ENCODE measurements at regions not wholly inside any gene's neighbourhood (a gene's known extent, or its start where the extent isn't known, plus 50 kb on each side); places are given as distances from the start of the nearest gene placed in this dataset.

DNA sequence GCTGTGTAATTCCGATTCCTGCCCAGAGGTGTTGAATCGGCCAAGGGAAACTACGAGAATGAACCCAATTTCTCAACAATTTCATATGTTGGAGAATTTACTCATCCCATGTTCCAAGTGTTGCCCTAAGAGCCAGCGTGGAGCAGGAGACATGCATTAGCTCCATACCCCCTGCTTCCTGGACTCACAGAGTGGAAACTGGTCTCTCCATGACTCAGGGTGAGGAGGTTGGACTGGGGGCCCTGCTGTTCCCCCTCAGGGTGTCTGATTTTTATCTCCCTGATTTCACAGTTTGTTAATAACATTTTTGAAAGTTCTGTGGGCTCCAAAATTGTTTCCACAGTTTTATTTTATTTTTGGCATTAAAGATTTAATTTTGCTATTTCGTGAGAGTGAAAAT is 183.0 kb upstream of the SFRP2 start:
- no peaks in the 10 kb centered on the region for H3K27me3 ChIP-seq
- H3K9me3 ChIP-seq: no peaks in the 10 kb centered on the region
- H3K27ac ChIP-seq: no peak overlapping the region
- intact Hi-C loops (cut with DNase I): no loop called here
- H3K9ac ChIP-seq (ENCODE audit: low read depth in 2 of 2, low read length in 2 of 2): no peak overlapping the region
- no peaks in the 10 kb centered on the region for H3K4me1 ChIP-seq
- H3K4me3 ChIP-seq: no peak overlapping the region
- H3K36me3 ChIP-seq: no peaks in the 10 kb centered on the region
- DNase-seq: no peak
- TF ChIP-seq, protein P1, sequence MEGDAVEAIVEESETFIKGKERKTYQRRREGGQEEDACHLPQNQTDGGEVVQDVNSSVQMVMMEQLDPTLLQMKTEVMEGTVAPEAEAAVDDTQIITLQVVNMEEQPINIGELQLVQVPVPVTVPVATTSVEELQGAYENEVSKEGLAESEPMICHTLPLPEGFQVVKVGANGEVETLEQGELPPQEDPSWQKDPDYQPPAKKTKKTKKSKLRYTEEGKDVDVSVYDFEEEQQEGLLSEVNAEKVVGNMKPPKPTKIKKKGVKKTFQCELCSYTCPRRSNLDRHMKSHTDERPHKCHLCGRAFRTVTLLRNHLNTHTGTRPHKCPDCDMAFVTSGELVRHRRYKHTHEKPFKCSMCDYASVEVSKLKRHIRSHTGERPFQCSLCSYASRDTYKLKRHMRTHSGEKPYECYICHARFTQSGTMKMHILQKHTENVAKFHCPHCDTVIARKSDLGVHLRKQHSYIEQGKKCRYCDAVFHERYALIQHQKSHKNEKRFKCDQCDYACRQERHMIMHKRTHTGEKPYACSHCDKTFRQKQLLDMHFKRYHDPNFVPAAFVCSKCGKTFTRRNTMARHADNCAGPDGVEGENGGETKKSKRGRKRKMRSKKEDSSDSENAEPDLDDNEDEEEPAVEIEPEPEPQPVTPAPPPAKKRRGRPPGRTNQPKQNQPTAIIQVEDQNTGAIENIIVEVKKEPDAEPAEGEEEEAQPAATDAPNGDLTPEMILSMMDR (IDR thresholded peaks at IDR 0.05): no peak

DNA sequence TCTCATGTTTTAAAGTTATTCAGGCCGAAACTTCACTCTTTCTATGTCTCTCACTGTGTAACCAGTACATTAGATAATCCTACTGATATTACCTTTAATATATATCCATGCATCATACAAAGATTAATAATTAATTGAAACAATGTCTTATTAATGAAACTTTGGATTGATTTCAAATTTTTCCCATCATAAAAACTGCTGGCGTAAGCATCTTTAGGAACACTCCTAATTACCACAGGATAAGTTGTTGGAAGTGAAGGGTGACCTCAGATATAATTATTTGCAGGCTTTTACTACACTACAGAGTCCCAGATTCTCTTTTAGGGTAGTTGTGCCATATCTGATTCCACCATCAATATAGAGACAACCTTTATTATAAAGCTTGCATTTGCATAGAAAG is 181.3 kb upstream of the SFRP2 start:
- Histone ChIP-seq H3K36me3 (no peaks in the 10 kb centered on the region), H3K9ac (ENCODE audit: low read depth in 2 of 2, low read length in 2 of 2) (no peak overlapping the region), H3K4me1 (no peaks in the 10 kb centered on the region), H3K27ac (no peak overlapping the region), H3K9me3 (no peaks in the 10 kb centered on the region), H3K4me3 (no peak overlapping the region), H3K27me3 (no peaks in the 10 kb centered on the region)
- intact Hi-C loops (cut with DNase I): no loop called here
- TF ChIP-seq, protein P1 (IDR thresholded peaks at IDR 0.05): no peak
- DNase-seq: no peak

DNA sequence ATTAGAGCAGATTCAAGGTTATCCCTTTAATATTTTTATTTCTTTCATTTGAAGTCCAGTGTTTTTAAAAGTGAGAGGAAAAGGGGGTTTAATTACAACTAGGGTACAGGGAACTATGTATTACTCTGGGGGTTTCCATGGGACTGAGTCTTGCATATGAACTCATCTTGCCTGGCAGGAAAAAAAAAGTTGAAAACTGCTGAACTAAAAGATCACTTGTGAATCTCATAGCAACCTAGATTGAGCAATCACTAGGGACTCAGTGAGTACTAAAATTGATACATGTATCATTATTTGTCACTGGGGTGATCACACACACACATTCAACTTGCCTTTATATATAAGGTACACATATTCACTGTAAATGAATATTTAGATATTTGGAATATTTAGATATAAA is 180.7 kb upstream of the SFRP2 start:
- Histone ChIP-seq H3K4me1 (no peaks in the 10 kb centered on the region), H3K27ac (no peak overlapping the region), H3K36me3 (no peaks in the 10 kb centered on the region), H3K9ac (ENCODE audit: low read depth in 2 of 2, low read length in 2 of 2) (no peak overlapping the region), H3K27me3 (no peaks in the 10 kb centered on the region), H3K4me3 (no peak overlapping the region), H3K9me3 (no peaks in the 10 kb centered on the region)
- TF ChIP-seq, protein P1 (IDR thresholded peaks at IDR 0.05): no peak
- intact Hi-C loops (cut with DNase I): no loop called here
- no peak for DNase-seq

DNA sequence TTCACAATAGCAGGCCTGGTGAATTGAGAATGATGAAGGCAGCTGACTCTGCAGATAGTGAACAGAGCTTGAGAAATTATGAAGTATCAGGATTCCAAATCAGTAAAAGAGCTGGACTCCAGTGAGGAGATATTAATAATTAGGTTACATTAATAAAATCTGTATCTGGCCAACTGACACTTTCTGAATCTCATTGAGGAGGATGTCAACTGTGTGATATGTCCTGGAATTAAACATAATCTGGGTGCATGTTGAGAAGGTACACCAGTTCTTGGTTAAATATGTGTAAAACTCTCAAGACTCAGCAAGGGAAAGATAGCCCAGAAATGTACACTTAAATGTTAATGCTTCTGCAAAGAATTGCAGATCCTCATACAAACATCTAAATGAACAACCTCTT is 177.8 kb upstream of the SFRP2 start:
- no peak overlapping the region for H3K9ac ChIP-seq (ENCODE audit: low read depth in 2 of 2, low read length in 2 of 2)
- H3K36me3 ChIP-seq: no peaks in the 10 kb centered on the region
- no peak overlapping the region for H3K27ac ChIP-seq
- no peaks in the 10 kb centered on the region for H3K9me3 ChIP-seq
- no peak for DNase-seq
- H3K4me1 ChIP-seq: no peaks in the 10 kb centered on the region
- TF ChIP-seq, protein P1 (IDR thresholded peaks at IDR 0.05): no peak
- no peak overlapping the region for H3K4me3 ChIP-seq
- intact Hi-C loops (cut with DNase I): no loop called here
- H3K27me3 ChIP-seq: no peaks in the 10 kb centered on the region

DNA sequence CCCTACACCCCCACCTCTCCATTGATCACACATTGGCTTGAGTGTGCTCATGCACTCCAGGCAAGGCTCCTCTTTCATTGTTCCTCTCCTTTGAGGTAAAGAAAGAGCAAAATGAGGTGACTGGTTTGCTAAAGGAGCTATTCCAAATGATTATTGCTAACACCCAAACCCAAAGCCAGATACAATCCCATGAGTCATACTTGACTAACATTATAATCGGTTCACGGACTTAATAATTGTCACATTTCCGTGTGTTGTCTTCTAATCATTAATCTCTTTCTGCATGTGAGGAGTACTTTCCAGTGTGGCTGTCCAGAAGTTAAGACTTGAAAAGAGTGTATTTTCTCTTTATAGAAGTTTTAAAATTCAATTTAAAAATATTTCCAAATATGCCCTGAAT is 174.3 kb upstream of the SFRP2 start:
- Histone ChIP-seq H3K9ac (ENCODE audit: low read depth in 2 of 2, low read length in 2 of 2) (no peak overlapping the region), H3K9me3 (no peaks in the 10 kb centered on the region), H3K36me3 (no peaks in the 10 kb centered on the region), H3K27me3 (no peaks in the 10 kb centered on the region), H3K4me3 (no peak overlapping the region), H3K4me1 (no peaks in the 10 kb centered on the region), H3K27ac (no peak overlapping the region)
- intact Hi-C loops (cut with DNase I): no loop called here
- TF ChIP-seq, protein P1 (IDR thresholded peaks at IDR 0.05): no peak
- no peak for DNase-seq
